ENCODE measurements at regions not wholly inside any gene's neighbourhood (a gene's known extent, or its start where the extent isn't known, plus 50 kb on each side); places are given as distances from the start of the nearest gene placed in this dataset.
"Not testable (repeated sequence)": the region's sequence is repeated elsewhere in the genome, so short reads cannot be mapped to it uniquely, and the experiment has no call there.

GRCh38 chr9:99670886-99671285 is 150.8 kb upstream of the NR4A3 start:
- TF ChIP-seq CTCF, POLR2AphosphoS5, EP300, POLR2A (IDR thresholded peaks at IDR 0.05): not testable (repeated sequence)
